ENCODE measurements at regions not wholly inside any gene's neighbourhood (a gene's known extent, or its start where the extent isn't known, plus 50 kb on each side); places are given as distances from the start of the nearest gene placed in this dataset.

DNA sequence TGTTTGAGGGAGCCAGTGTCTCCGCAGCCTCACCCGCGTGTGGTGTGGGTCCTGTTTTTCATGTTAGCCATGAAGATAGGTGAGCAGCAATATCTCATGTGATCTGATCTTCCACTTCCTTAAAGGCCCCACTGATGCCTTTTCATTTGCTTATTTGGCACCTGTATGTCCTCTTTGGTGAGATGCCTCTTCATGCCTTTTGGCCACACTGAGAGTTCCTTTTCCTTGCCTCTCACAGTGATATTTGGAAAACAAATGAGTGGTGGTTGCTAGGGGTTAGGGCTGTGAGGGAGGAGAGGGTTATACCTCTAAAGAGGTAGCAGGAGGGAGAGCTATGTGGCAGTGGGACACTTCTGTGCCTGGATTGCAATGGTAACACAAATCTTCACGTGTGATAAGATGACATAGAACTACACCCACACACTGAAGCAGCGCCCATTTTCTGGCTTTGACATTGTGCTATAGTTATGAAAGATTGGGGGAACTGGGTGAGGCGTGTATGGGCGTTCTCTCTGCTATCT lies 90.4 kb upstream of the TNS3 start:
- intact Hi-C loops (cut with micrococcal nuclease) = loop anchor here (5.0 kb wide), 2 partner anchors 45 to 305 kb away; partner anchors contain the start of gene HUS1
- H3K27me3 Mint-ChIP-seq = no peaks in the 10 kb centered on the region
- 0% methylated on average over 1 of the region's 7 CpGs for WGBS (ENCODE audit: insufficient coverage)
- peak overlapping the region; percentile 53 for H3K4me2 ChIP-seq (replicated peaks; ENCODE audit: low read depth, low read length, poor library complexity, severe bottlenecking)
- H3K79me2 ChIP-seq (ENCODE audit: control insufficient read depth, insufficient read depth, low read length) = no peaks in the 10 kb centered on the region
- H3K4me3 Mint-ChIP-seq = peak overlapping the region; percentile 50
- DNase-seq (peak; percentile 83), ATAC-seq (ENCODE audit: low read depth) (peak; percentile 7)
- no peaks in the 10 kb centered on the region for H3K9me3 Mint-ChIP-seq (ENCODE audit: insufficient read depth)
- H4K20me1 ChIP-seq (ENCODE audit: control insufficient read depth, insufficient read depth, low read length, poor library complexity, severe bottlenecking) = no peaks in the 10 kb centered on the region
- peak overlapping the region; percentile 56 for H2AFZ ChIP-seq (ENCODE audit: insufficient read depth, low read depth, low read length, poor library complexity, severe bottlenecking)
- H3K27ac Mint-ChIP-seq = peak overlapping the region; percentile 94
- TF ChIP-seq, protein P1, sequence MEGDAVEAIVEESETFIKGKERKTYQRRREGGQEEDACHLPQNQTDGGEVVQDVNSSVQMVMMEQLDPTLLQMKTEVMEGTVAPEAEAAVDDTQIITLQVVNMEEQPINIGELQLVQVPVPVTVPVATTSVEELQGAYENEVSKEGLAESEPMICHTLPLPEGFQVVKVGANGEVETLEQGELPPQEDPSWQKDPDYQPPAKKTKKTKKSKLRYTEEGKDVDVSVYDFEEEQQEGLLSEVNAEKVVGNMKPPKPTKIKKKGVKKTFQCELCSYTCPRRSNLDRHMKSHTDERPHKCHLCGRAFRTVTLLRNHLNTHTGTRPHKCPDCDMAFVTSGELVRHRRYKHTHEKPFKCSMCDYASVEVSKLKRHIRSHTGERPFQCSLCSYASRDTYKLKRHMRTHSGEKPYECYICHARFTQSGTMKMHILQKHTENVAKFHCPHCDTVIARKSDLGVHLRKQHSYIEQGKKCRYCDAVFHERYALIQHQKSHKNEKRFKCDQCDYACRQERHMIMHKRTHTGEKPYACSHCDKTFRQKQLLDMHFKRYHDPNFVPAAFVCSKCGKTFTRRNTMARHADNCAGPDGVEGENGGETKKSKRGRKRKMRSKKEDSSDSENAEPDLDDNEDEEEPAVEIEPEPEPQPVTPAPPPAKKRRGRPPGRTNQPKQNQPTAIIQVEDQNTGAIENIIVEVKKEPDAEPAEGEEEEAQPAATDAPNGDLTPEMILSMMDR (IDR thresholded peaks at IDR 0.05) = no peak
- no peak for TF ChIP-seq EZH2 (IDR thresholded peaks at IDR 0.05; ENCODE audit: borderline replicate concordance, insufficient read depth, low read depth, low read length, poor library complexity, severe bottlenecking)
- POLR2A ChIA-PET = interaction anchor here (0.6 to 0.9 kb wide), 3 partner anchors 10 to 97 kb away, joined by 3 to 5 read pairs (median 3); no protein-coding TSS in a partner anchor
- H3K4me1 ChIP-seq (ENCODE audit: control insufficient read depth in 2 of 2, insufficient read depth in 2 of 2, low read length in 2 of 2) = peaks cover 50 to 57% of the 10 kb centered on the region in 2 donors
- H3K36me3 ChIP-seq (replicated peaks in 1 of 2; ENCODE audit: control extremely low read depth in 1 of 2, control insufficient read depth in 1 of 2, extremely low read depth in 1 of 2, insufficient read depth in 2 of 2, low read length in 1 of 2) = no peaks in the 10 kb centered on the region
- H3K4me1 Mint-ChIP-seq = peaks cover 63% of the 10 kb centered on the region
- peak overlapping the region; percentile 83 to 90 for H3K27ac ChIP-seq (ENCODE audit: low read length in 2 of 2)
- H3K4me3 ChIP-seq (ENCODE audit: control extremely low read depth in 1 of 5, extremely low read depth in 1 of 5, insufficient read depth in 1 of 5, low read depth in 2 of 5, low read length in 4 of 5) = no peak overlapping the region
- CTCF ChIA-PET = interaction anchor here (1.0 to 2.1 kb wide), 4 partner anchors 48 to 192 kb away, joined by 3 to 9 read pairs (median 4); no protein-coding TSS in a partner anchor
- H3K9me3 ChIP-seq (ENCODE audit: control extremely low read depth in 1 of 3, control insufficient read depth in 2 of 3, insufficient read depth in 1 of 3, low read length in 2 of 3) = peaks cover 0 to 11% (median 4%) of the 10 kb centered on the region in 3 donors
- no peak overlapping the region for H3K9ac ChIP-seq (ENCODE audit: low read length)
- H3K27me3 ChIP-seq (replicated peaks in 1 of 4; ENCODE audit: control extremely low read depth in 1 of 4, control insufficient read depth in 3 of 4, insufficient read depth in 4 of 4, low read length in 3 of 4) = no peaks in the 10 kb centered on the region

DNA sequence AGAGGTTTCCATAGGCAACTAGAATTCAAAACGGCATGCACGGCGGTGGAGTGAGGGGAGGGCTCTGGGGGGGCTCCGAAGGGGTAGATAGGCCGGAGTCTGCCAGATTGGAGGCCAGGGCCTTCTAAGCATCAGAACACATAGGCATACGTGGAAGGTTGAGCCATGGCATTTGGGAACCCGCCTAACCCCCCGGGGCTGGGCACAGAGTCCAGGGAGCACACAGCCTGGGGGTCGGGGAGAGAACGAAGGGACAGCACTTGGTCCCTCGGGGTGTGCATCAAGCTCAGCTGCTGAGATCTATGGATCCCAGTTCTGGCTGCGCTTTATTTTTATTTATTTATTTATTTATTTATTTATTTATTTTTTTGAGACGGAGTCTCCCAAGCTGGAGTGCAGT lies 89.4 kb upstream of the TNS3 start:
- ChIA-PET POLR2A (interaction anchor here (0.8 to 2.4 kb wide), 13 partner anchors 8 to 190 kb away, joined by 3 to 25 read pairs (median 4); no protein-coding TSS in a partner anchor), CTCF (interaction anchor here (1.1 to 2.3 kb wide), 10 partner anchors 24 to 191 kb away, joined by 3 to 15 read pairs (median 6); no protein-coding TSS in a partner anchor)
- peaks cover 0 to 2% (median 0%) of the 10 kb centered on the region in 3 donors for H3K9me3 ChIP-seq (ENCODE audit: control extremely low read depth in 1 of 3, control insufficient read depth in 2 of 3, insufficient read depth in 1 of 3, low read length in 2 of 3)
- H2AFZ ChIP-seq (ENCODE audit: insufficient read depth, low read depth, low read length, poor library complexity, severe bottlenecking) = peak overlapping the region; percentile 1
- H3K27me3 Mint-ChIP-seq = no peaks in the 10 kb centered on the region
- no peak overlapping the region for H3K9ac ChIP-seq (ENCODE audit: low read length)
- peak overlapping the region; percentile 58 for H3K4me2 ChIP-seq (replicated peaks; ENCODE audit: low read depth, low read length, poor library complexity, severe bottlenecking)
- H3K27ac ChIP-seq (ENCODE audit: low read length in 2 of 2) = peak overlapping the region; percentile 88 to 90
- H3K27ac Mint-ChIP-seq = peak overlapping the region; percentile 98
- WGBS (ENCODE audit: insufficient coverage) = 88% methylated on average over 10 of the region's 13 CpGs
- no peaks in the 10 kb centered on the region for H4K20me1 ChIP-seq (ENCODE audit: control insufficient read depth, insufficient read depth, low read length, poor library complexity, severe bottlenecking)
- peak overlapping the region; percentile 81 for H3K4me3 Mint-ChIP-seq
- H3K9me3 Mint-ChIP-seq (ENCODE audit: insufficient read depth) = no peaks in the 10 kb centered on the region
- no peak overlapping the region for H3K4me3 ChIP-seq (ENCODE audit: control extremely low read depth in 1 of 5, extremely low read depth in 1 of 5, insufficient read depth in 1 of 5, low read depth in 2 of 5, low read length in 4 of 5)
- intact Hi-C loops (cut with micrococcal nuclease) = loop anchor here (2.0 to 5.0 kb wide), 4 partner anchors 43 to 306 kb away; partner anchors contain the start of gene HUS1
- H3K4me1 ChIP-seq (ENCODE audit: control insufficient read depth in 2 of 2, insufficient read depth in 2 of 2, low read length in 2 of 2) = peaks cover 50 to 57% of the 10 kb centered on the region in 2 donors
- ATAC-seq (ENCODE audit: low read depth) (no peak), DNase-seq (no peak)
- TF ChIP-seq, protein P1 (IDR thresholded peaks at IDR 0.05) = no peak
- no peak for TF ChIP-seq EZH2 (IDR thresholded peaks at IDR 0.05; ENCODE audit: borderline replicate concordance, insufficient read depth, low read depth, low read length, poor library complexity, severe bottlenecking)
- no peaks in the 10 kb centered on the region for H3K27me3 ChIP-seq (replicated peaks in 1 of 4; ENCODE audit: control extremely low read depth in 1 of 4, control insufficient read depth in 3 of 4, insufficient read depth in 4 of 4, low read length in 3 of 4)
- H3K36me3 ChIP-seq (replicated peaks in 1 of 2; ENCODE audit: control extremely low read depth in 1 of 2, control insufficient read depth in 1 of 2, extremely low read depth in 1 of 2, insufficient read depth in 2 of 2, low read length in 1 of 2) = no peaks in the 10 kb centered on the region
- peaks cover 56% of the 10 kb centered on the region for H3K4me1 Mint-ChIP-seq
- H3K79me2 ChIP-seq (ENCODE audit: control insufficient read depth, insufficient read depth, low read length) = no peaks in the 10 kb centered on the region
